ENCODE measurements at regions not wholly inside any gene's neighbourhood (a gene's known extent, or its start where the extent isn't known, plus 50 kb on each side); places are given as distances from the start of the nearest gene placed in this dataset.

- no peak overlapping the region for H3K27ac ChIP-seq (ENCODE audit: low read length)
- H3K27me3 ChIP-seq (ENCODE audit: low read depth, low read length): no peaks in the 10 kb centered on the region
- H4K20me1 ChIP-seq (ENCODE audit: insufficient read depth, low read length): no peaks in the 10 kb centered on the region
- no peak overlapping the region for H2AFZ ChIP-seq (ENCODE audit: low read depth, low read length)
- no peak overlapping the region for H3K4me3 ChIP-seq (ENCODE audit: low read length)
- peaks cover 3% of the 10 kb centered on the region; the same call in 1 of the 2 replicates for H3K4me1 ChIP-seq (ENCODE audit: low read length)
- H3K79me2 ChIP-seq (ENCODE audit: low read length): no peaks in the 10 kb centered on the region
- H3K9me3 ChIP-seq (ENCODE audit: insufficient read depth, low read length): no peaks in the 10 kb centered on the region
- no peak overlapping the region for H3K9ac ChIP-seq (ENCODE audit: low read length)
- no peaks in the 10 kb centered on the region for H3K36me3 ChIP-seq (replicated peaks; ENCODE audit: low read depth, low read length)
- H3K4me2 ChIP-seq (ENCODE audit: low read length): no peak overlapping the region
- TF ChIP-seq EZH2phosphoT487 (IDR thresholded peaks at IDR 0.05; ENCODE audit: low read depth) (no peak), CTCF (IDR thresholded peaks at IDR 0.05; ENCODE audit: low read depth, low read length) (no peak)
Observed at GRCh38 chr2:107027205-107027604, 141.2 kb upstream of the ST6GAL2 start.

- H3K27ac ChIP-seq (ENCODE audit: low read length): no peak overlapping the region
- H3K79me2 ChIP-seq (ENCODE audit: low read length): no peaks in the 10 kb centered on the region
- H4K20me1 ChIP-seq (ENCODE audit: insufficient read depth, low read length): no peaks in the 10 kb centered on the region
- no peak overlapping the region for H2AFZ ChIP-seq (ENCODE audit: low read depth, low read length)
- no peaks in the 10 kb centered on the region for H3K27me3 ChIP-seq (ENCODE audit: low read depth, low read length)
- TF ChIP-seq CTCF (IDR thresholded peaks at IDR 0.05; ENCODE audit: low read depth, low read length) (no peak), EZH2phosphoT487 (IDR thresholded peaks at IDR 0.05; ENCODE audit: low read depth) (no peak)
- H3K4me3 ChIP-seq (ENCODE audit: low read length): no peak overlapping the region
- no peak overlapping the region for H3K9ac ChIP-seq (ENCODE audit: low read length)
- no peak overlapping the region for H3K4me2 ChIP-seq (ENCODE audit: low read length)
- peaks cover 5% of the 10 kb centered on the region; the same call in 1 of the 2 replicates for H3K4me1 ChIP-seq (ENCODE audit: low read length)
- H3K36me3 ChIP-seq (replicated peaks; ENCODE audit: low read depth, low read length): no peaks in the 10 kb centered on the region
- H3K9me3 ChIP-seq (ENCODE audit: insufficient read depth, low read length): no peaks in the 10 kb centered on the region
Observed at GRCh38 chr2:107027810-107028209, 141.8 kb upstream of the ST6GAL2 start.

GRCh38 chr2:107028661-107029060, 142.7 kb upstream of the ST6GAL2 start:
- no peak overlapping the region for H3K27ac ChIP-seq (ENCODE audit: low read length)
- no peak overlapping the region for H2AFZ ChIP-seq (ENCODE audit: low read depth, low read length)
- H3K4me2 ChIP-seq (ENCODE audit: low read length): no peak overlapping the region
- H3K4me3 ChIP-seq (ENCODE audit: low read length): no peak overlapping the region
- TF ChIP-seq EZH2phosphoT487 (IDR thresholded peaks at IDR 0.05; ENCODE audit: low read depth) (no peak), CTCF (IDR thresholded peaks at IDR 0.05; ENCODE audit: low read depth, low read length) (no peak)
- no peaks in the 10 kb centered on the region for H4K20me1 ChIP-seq (ENCODE audit: insufficient read depth, low read length)
- H3K27me3 ChIP-seq (ENCODE audit: low read depth, low read length): no peaks in the 10 kb centered on the region
- no peak overlapping the region for H3K9ac ChIP-seq (ENCODE audit: low read length)
- H3K79me2 ChIP-seq (ENCODE audit: low read length): no peaks in the 10 kb centered on the region
- peaks cover 5% of the 10 kb centered on the region; the same call in 1 of the 2 replicates for H3K4me1 ChIP-seq (ENCODE audit: low read length)
- H3K9me3 ChIP-seq (ENCODE audit: insufficient read depth, low read length): no peaks in the 10 kb centered on the region
- no peaks in the 10 kb centered on the region for H3K36me3 ChIP-seq (replicated peaks; ENCODE audit: low read depth, low read length)

GRCh38 chr2:107036293-107036692, 150.3 kb upstream of the ST6GAL2 start:
- TF ChIP-seq EZH2phosphoT487 (IDR thresholded peaks at IDR 0.05; ENCODE audit: low read depth): no peak
- TF ChIP-seq CTCF (IDR thresholded peaks at IDR 0.05; ENCODE audit: low read depth, low read length): no peak
- H3K79me2 ChIP-seq (ENCODE audit: low read length): no peaks in the 10 kb centered on the region
- no peaks in the 10 kb centered on the region for H3K9me3 ChIP-seq (ENCODE audit: insufficient read depth, low read length)
- H3K27ac ChIP-seq (ENCODE audit: low read length): no peak overlapping the region
- H3K27me3 ChIP-seq (ENCODE audit: low read depth, low read length): no peaks in the 10 kb centered on the region
- H3K4me2 ChIP-seq (ENCODE audit: low read length): no peak overlapping the region
- H2AFZ ChIP-seq (ENCODE audit: low read depth, low read length): no peak overlapping the region
- peaks cover 5% of the 10 kb centered on the region; the same call in 1 of the 2 replicates for H3K4me1 ChIP-seq (ENCODE audit: low read length)
- no peaks in the 10 kb centered on the region for H4K20me1 ChIP-seq (ENCODE audit: insufficient read depth, low read length)
- H3K9ac ChIP-seq (ENCODE audit: low read length): no peak overlapping the region
- H3K36me3 ChIP-seq (replicated peaks; ENCODE audit: low read depth, low read length): no peaks in the 10 kb centered on the region
- no peak overlapping the region for H3K4me3 ChIP-seq (ENCODE audit: low read length)
